Lung (tissue), 11 donors: ENCODE measurements at regions not wholly inside any gene's neighbourhood (a gene's known extent, or its start where the extent isn't known, plus 50 kb on each side); places are given as distances from the start of the nearest gene placed in this dataset.

Experiments used
- ATAC-seq: fragments of 200-7000 bp; cut with Tn5 transposase; one replicate; pipeline ENCODE4 v1.9.1; 2020; ENCODE audit warnings: moderate number of reproducible peaks; ENCODE audit not compliant: insufficient read depth, low FRiP score
- DNase-seq, 3 donors: peaks; one replicate each; pipeline ENCODE4 v3.0.0-alpha.2; 2013 to 2017
- H3K27ac ChIP-seq, 2 donors: one replicate each; pipeline ENCODE4 v1.5.1; 2013; ENCODE audit warnings: mild to moderate bottlenecking in 2 of 2, moderate library complexity in 2 of 2, control low read depth in 1 of 2, inconsistent platforms in 1 of 2, low read depth in 1 of 2, low read length in 1 of 2
- H3K27me3 ChIP-seq, 3 donors: one replicate each; pipeline ENCODE4 v1.5.1; 2013; ENCODE audit warnings: low read length in 2 of 3; ENCODE audit not compliant: control insufficient read depth in 3 of 3, insufficient read depth in 3 of 3
- H3K36me3 ChIP-seq, 4 donors: one replicate each; pipeline ENCODE4 v1.5.1; 2013; ENCODE audit warnings: low read length in 4 of 4, mild to moderate bottlenecking in 1 of 4, moderate library complexity in 1 of 4; ENCODE audit not compliant: control insufficient read depth in 4 of 4, insufficient read depth in 4 of 4
- H3K4me1 ChIP-seq, 5 donors: one replicate each; pipeline ENCODE4 v1.5.1; 2013; ENCODE audit warnings: low read length in 5 of 5, mild to moderate bottlenecking in 2 of 5, moderate library complexity in 1 of 5; ENCODE audit not compliant: control insufficient read depth in 5 of 5, insufficient read depth in 5 of 5
- H3K4me3 ChIP-seq: one replicate; pipeline ENCODE4 v1.5.1; 2013; ENCODE audit warnings: mild to moderate bottlenecking, control low read depth, moderate library complexity
- H3K9ac ChIP-seq, 2 donors: one replicate each; pipeline ENCODE4 v1.5.1; 2013; ENCODE audit warnings: low read length in 2 of 2, control low read depth in 1 of 2; ENCODE audit not compliant: insufficient read depth in 1 of 2
- H3K9me3 ChIP-seq, 4 donors: one replicate each; pipeline ENCODE4 v1.5.1; 2013; ENCODE audit warnings: low read length in 3 of 4, mild to moderate bottlenecking in 1 of 4, moderate library complexity in 1 of 4; ENCODE audit not compliant: control insufficient read depth in 4 of 4, insufficient read depth in 3 of 4
- CTCF ChIP-seq: IDR thresholded peaks from 2 replicates; pipeline ENCODE4 v1.5.1; 2012; ENCODE audit warnings: mild to moderate bottlenecking; ENCODE audit errors: control extremely low read depth, extremely low read depth
- WGBS, 2 donors: extraction: QIAGEN DNeasy Blood & Tissue Kit; methylation state at CpG; one replicate each; pipeline ENCODE4 v1.1.7; 2013; 5-methylcytosine and 5-hydroxymethylcytosine counted together
- donor health status: control.
- donor health status: control.
- donor health status: Bipolar disorder and iron deficiency.
- donor health status: healthy.
- donor health status: DM: yes; HTN: yes; CAD: no.

- DNase-seq (no peak), ATAC-seq (no peak)
- H3K27ac ChIP-seq = no peak overlapping the region
- peaks cover 0 to 3% (median 0%) of the 10 kb centered on the region in 5 donors for H3K4me1 ChIP-seq
- no peak for TF ChIP-seq CTCF
- no peak overlapping the region for H3K4me3 ChIP-seq
- no peaks in the 10 kb centered on the region for H3K36me3 ChIP-seq
- H3K27me3 ChIP-seq = no peaks in the 10 kb centered on the region
- H3K9ac ChIP-seq = no peak overlapping the region
- H3K9me3 ChIP-seq = no peaks in the 10 kb centered on the region
- WGBS, 2 donors = 78 to 88% methylated on average over 3 of the region's 3 CpGs
Measured at GRCh38 chr6:139738801-139739455, 364.5 kb upstream of the CITED2 start.

- DNase-seq (no peak), ATAC-seq (no peak)
- H3K27ac ChIP-seq = no peak overlapping the region
- no peak overlapping the region for H3K9ac ChIP-seq
- no peaks in the 10 kb centered on the region for H3K27me3 ChIP-seq
- no peaks in the 10 kb centered on the region for H3K9me3 ChIP-seq
- H3K4me1 ChIP-seq = no peaks in the 10 kb centered on the region
- TF ChIP-seq CTCF = no peak
- WGBS, 2 donors = 41 to 72% methylated on average over 2 of the region's 2 CpGs
- no peak overlapping the region for H3K4me3 ChIP-seq
- H3K36me3 ChIP-seq = no peaks in the 10 kb centered on the region
Measured at GRCh38 chr6:139736325-139736906, 362.0 kb upstream of the CITED2 start.

GRCh38 chr6:139732451-139732850, 358.0 kb upstream of the CITED2 start:
- ATAC-seq (no peak), DNase-seq (no peak)
- Histone ChIP-seq H3K9ac (no peak overlapping the region), H3K4me1 (peaks cover 0 to 7% (median 0%) of the 10 kb centered on the region in 5 donors), H3K9me3 (no peaks in the 10 kb centered on the region), H3K27ac (no peak overlapping the region), H3K36me3 (no peaks in the 10 kb centered on the region), H3K27me3 (no peaks in the 10 kb centered on the region), H3K4me3 (no peak overlapping the region)
- whole genome bisulfite sequencing, 2 donors = 63 to 68% methylated on average over 3 of the region's 3 CpGs
- TF ChIP-seq CTCF = no peak
